Hepatic stellate cell (primary cell): ENCODE measurements at regions not wholly inside any gene's neighbourhood (a gene's known extent, or its start where the extent isn't known, plus 50 kb on each side); places are given as distances from the start of the nearest gene placed in this dataset.

Experiments
- DNase-seq: peaks from one replicate; pipeline ENCODE4 v3.0.0; 2011; ENCODE audit warnings: low spot score

GRCh38 chr14:41404126-41404525, 202.6 kb upstream of the LRFN5 start:
- no peak for DNase-seq

DNA sequence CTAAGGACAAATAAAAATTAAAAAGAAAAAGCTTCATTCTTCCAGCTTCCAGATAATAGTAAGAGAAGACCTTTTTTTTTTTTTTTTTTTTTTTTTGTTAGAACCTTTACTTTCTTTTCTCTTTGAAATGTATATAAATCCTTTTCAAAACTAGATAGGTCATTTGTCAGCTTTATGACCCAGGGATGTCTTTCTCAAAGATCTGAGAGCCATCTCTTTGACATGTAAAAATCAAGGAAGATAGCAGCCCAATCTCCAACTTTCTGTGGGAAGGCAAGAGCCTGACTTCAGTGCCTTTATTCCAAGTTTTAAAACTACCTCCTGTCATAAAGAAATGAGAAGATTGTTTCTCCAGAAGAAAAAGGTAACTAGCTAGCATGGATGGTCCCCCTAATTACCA, 203.3 kb upstream of the LRFN5 start:
- DNase-seq: no peak

GRCh38 chr14:41397926-41398325, 208.8 kb upstream of the LRFN5 start:
- DNase-seq: no peak

- DNase-seq: no peak
These were observed 213.2 kb upstream of the LRFN5 start for GRCh38 chr14:41393512-41393911.

DNA sequence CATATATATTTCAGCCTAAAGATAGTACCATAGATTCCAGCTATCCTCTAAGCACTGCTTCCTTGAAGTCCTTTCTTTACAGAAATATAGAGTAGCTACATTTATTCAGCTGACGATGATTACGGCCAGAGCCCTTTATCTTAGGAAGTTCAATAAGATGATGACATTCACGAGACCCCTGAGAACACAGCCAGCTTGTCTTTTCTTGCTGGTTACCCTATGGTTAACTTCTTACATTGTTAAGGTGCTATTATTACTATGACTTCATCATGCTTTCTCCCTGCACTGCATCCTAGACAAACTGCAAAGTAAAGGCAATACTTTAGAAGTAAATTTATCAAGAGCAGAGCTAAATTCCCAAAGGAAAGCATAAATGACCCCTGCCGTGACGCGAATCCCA, 214.4 kb upstream of the LRFN5 start:
- no peak for DNase-seq

- no peak for DNase-seq
These were observed 217.3 kb upstream of the LRFN5 start for GRCh38 chr14:41389355-41389754.

DNA sequence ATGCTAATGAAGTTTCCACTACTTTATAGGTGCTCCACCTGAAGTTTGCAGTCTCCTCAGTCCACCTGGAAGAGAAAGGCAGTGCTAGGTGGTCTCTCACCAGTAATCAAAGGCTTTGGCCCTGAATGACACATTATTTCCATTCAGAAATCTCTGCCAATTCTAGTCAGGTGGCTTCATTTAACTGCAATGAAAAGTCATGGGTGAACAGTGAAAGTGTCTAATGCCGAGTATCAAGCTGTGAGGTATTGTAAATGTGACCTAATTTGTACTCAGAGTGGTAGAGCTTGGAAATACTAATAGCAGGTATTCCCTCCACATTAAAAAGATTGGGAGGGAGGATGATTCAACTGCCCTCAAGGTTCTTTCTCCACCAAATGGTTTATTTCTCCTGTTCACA, 220.9 kb upstream of the LRFN5 start:
- DNase-seq: no peak

DNA sequence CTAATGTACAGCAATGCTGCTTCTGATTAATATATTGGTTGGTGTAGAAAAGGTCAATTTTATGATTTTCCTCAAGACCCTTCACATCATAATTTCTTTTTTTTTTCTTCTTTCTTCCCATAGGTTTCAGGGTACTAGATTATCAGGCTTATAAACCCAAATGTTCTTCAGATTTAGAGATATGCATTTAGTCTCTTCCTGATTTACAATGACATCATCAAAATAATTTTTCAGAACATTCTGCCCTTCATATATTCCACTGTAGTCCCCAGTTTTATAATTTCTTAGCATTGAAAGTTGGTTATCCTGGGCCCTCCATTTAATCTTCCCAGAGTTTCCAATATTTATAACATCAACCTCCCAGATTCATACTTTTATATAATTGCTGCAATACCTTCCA, 226.7 kb upstream of the LRFN5 start:
- no peak for DNase-seq

DNA sequence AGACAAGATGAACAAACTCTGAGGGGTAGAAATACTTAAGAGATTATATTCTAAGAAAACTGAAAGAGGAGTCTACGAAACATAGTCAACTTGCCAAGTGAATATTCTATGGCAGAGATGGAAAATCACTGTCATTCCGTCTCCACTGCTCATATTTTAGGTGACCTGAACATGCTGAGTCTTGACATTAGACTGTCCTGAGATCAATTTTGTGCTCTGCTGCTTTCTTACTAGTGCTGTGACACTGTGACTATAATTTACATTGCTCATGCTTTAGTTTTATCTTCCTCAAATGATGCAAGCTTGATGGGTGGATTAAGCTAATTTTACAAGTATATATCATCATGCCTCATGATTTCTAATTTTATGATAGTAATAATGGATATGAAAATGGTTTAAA, 228.2 kb upstream of the LRFN5 start:
- no peak for DNase-seq

GRCh38 chr14:41377932-41378331, 228.7 kb upstream of the LRFN5 start:
- no peak for DNase-seq

GRCh38 chr14:41374092-41374491, 232.6 kb upstream of the LRFN5 start:
- DNase-seq: no peak

GRCh38 chr14:41362139-41362538, 244.5 kb upstream of the LRFN5 start:
- no peak for DNase-seq

DNA sequence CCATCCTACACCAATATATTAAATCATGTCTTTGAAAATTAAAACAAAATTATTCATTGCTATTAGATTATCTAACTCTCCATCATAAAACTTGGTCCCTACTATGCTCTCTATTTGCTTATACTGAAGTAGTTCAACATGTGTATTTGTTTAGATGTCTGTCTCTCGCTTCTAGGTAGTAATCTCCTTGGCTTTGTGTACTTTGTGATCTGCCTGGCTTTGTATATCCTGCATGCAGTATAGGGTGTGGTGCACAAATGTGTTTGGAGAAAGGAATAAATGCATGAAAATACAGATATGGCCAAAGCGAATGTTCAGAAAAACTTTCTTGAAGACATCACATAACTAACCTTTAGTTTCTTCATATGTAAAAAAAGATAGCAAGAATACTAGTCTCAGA, 246.6 kb upstream of the LRFN5 start:
- no peak for DNase-seq

DNA sequence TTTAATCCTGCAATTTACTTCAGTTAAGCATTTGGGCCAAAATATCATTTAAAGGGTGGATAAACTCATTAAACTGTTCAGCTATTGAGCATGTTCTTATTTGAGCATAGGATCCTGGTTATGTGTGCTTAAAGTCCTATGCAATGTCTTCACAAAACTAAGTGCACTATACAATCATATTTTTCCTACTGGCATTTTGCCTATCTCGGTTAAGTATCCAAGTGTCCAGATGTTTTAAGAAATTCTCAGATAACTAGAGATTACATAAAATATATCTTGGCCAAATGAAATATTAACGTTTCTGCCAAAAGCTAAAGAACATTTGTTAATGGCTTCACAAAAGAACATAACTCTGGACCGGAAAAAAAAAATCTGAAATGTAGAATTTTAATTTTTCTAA, 250.8 kb upstream of the LRFN5 start:
- DNase-seq: no peak

- DNase-seq: no peak
These were observed 256.2 kb upstream of the LRFN5 start for GRCh38 chr14:41350476-41350875.

DNA sequence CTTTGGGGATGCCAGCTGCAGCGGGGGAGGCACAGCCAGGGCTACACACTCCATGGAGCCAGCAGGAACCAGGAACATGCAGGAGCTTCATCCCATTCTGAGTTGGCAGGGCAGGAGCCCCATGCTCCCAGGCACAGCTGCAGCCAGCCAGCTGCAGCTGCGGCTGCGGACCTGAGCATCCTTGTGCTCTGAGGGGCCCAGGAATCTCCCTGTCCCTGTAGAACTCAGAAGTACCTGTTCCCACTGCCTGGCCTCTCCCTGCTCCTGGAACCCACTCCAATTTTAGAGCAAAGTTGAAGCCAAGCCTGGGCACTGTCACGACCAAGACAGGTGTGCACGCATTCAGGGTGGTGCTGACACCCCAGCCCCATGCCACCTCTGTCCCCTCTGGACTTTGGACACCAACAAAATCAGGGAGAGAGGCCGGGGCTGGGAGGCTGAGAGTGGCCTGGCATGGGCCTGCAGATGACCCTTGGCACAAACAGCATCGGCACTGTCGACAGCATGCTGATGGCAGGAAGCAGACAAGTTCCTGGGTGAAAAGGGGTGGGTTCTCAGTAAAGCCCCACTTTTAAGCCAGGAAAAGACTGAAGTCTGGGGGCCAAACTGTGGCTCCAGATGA, 257.3 kb upstream of the LRFN5 start:
- DNase-seq: no peak

DNA sequence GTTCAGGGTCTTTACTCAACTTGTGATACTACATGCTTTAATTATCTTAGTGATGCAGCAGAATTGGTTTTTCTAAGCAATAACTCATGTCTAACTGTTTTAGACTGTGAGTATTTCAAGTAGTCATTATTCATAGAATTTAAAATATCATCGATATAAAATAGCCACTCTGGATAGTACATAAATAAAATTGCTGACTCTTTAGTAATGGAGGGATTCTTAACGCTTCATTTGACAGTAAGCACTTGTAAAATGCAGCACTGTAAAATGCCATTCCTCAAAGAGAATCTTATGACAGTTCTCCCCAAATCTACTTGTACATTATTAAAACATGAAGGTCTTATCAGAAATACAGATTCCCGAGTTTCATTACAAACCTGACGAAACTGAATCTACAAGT, 262.8 kb upstream of the LRFN5 start:
- DNase-seq: no peak

GRCh38 chr14:41313196-41313595, 293.5 kb upstream of the LRFN5 start:
- DNase-seq: no peak

DNA sequence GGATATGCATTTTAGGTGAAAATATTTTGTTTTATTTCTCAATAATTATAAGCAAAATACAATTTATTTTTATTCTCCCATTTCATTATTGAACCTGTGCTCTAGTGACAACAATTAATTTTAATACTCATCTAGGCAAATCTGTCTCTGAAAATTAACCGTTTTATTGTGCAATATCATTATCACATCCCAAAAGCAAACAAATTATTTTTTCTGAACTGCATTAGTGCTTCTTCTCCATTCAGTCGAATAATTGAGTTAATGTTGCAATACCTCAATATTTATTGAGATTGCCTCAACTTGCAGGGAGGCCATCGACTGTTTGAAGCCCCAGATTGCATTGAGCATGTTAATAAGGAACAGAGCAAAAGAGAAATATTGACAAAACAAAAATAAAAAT, 303.2 kb upstream of the LRFN5 start:
- no peak for DNase-seq

DNA sequence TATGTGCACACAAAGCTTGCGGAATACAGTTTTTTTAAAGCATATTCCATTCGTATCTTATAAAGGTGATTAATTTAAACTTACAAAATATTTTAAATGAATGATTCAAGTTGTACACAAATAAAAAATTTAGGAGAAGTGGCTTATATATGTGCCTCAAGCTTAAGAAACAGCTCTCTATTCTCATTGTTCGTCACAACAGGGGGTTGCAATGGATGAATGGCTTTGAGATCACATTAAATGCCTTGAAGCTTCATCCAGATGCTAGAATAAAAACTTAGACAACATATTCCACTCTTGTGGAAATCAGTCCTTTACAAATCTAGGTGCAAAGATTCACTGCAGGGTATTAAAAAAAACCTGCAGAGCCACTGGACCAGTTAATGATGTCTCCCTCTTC, 303.9 kb upstream of the LRFN5 start:
- DNase-seq: no peak

DNA sequence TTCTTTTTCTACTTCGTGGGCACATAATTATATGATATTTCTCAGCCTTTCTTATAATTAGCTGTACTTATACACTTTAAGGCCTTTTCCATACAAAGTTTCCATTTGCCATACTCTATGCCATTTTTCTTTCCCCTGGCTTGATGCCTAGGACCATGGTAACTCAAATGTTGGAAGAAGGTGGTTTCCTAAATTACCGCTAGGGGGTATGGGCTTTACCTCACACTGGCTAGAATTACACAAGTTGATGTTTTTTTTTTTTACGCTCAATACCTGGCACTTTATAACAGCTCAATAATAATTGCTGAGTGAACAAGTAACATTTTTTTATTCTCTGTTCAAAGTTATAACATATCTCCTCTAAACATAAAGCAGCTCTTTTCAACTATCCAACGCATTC, 306.8 kb upstream of the LRFN5 start:
- no peak for DNase-seq

DNA sequence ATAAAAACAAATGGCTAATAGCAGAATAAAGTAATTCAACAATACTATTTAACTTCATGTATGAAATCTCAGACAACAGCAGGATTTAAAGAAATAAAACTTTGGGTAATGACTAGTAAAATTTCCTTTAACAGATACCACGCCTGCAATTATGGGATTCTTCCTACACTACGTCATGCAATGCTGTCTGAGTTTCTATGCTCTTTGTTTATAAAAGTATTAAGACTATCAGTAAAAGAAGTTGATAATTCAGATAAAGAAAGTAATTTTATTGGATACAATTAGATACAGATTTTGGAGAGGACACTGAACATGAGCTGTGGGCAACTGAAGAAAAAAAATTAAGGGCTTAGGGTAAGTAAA, 308.4 kb upstream of the LRFN5 start:
- no peak for DNase-seq

DNA sequence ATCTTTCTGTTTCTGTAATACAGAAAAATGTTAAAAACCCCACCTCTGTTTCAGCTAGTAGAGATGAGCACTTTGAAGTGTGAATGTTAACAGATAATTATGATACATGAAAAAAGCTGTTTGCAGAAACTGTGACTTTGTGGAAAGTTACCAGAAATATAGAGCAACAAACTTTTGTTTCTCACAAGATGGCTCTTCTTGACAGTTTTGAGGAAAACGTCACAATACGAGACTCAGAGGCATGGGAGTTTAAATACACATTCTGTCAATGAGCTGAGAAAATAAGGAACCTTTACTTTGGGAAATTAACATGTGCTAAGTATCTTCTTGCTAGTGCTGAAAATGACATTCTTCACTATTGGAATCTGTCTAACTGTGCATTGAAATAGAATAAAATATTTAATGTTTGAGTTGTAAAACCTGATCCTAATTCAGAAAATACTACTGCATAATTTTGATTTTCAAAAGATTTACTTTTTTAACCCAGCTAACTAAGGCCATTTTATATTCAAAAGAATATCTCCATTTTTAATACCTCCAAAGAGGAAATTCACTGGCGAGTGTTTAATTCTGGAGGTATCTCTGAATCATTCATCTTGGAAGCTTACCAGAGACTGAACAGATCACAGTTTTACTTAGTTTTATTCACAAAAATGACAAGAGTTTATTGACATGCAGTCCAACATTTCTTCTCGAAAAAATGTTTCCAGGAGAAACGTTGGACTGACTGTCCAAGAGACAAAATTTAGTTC, 308.9 kb upstream of the LRFN5 start:
- no peak for DNase-seq

GRCh38 chr14:41295734-41296133, 310.9 kb upstream of the LRFN5 start:
- no peak for DNase-seq
